RWPE2 (cell line): ENCODE measurements at regions not wholly inside any gene's neighbourhood (a gene's known extent, or its start where the extent isn't known, plus 50 kb on each side); places are given as distances from the start of the nearest gene placed in this dataset.

ENCODE experiments used
- ATAC-seq: fragments of 200-7000 bp; cut with Tn5 transposase; 3 replicates; pipeline ENCODE4 v1.9.1; 2021; ENCODE audit warnings: low read depth
- DNase-seq: peaks from one replicate; pipeline ENCODE4 v3.0.0-alpha.2; 2020; ENCODE audit warnings: low spot score
- H3K27ac ChIP-seq: fragments of 450-650 bp; 2 replicates; pipeline ENCODE4 v1.5.1; 2017; ENCODE audit warnings: mild to moderate bottlenecking; ENCODE audit not compliant: poor library complexity, severe bottlenecking
- H3K27me3 ChIP-seq: fragments of 250-450 bp; sonication (Bioruptor Pico); 2 replicates; pipeline ENCODE4 v1.5.1; 2021; ENCODE audit warnings: mild to moderate bottlenecking, moderate library complexity; ENCODE audit not compliant: insufficient read depth, poor library complexity, severe bottlenecking
- H3K36me3 ChIP-seq: fragments of 250-450 bp; sonication (Bioruptor Pico); 2 replicates; pipeline ENCODE4 v1.5.1; 2020; ENCODE audit warnings: low read depth, mild to moderate bottlenecking, moderate library complexity
- H3K4me1 ChIP-seq: fragments of 250-450 bp; sonication (Bioruptor Pico); 2 replicates; pipeline ENCODE4 v1.5.1; 2021; ENCODE audit warnings: mild to moderate bottlenecking, moderate library complexity; ENCODE audit not compliant: insufficient read depth, poor library complexity, severe bottlenecking
- H3K4me3 ChIP-seq: fragments of 250-450 bp; sonication (Bioruptor Pico); 2 replicates; pipeline ENCODE4 v1.5.1; 2021; ENCODE audit warnings: mild to moderate bottlenecking, moderate library complexity; ENCODE audit not compliant: severe bottlenecking
- H3K9me3 ChIP-seq: fragments of 250-450 bp; sonication (Bioruptor Pico); 2 replicates; pipeline ENCODE4 v1.5.1; 2021; ENCODE audit warnings: mild to moderate bottlenecking, moderate library complexity; ENCODE audit not compliant: severe bottlenecking
- CTCF ChIP-seq: fragments of 450-650 bp; IDR thresholded peaks from one replicate; pipeline ENCODE4 v1.5.1; 2017; ENCODE audit warnings: mild to moderate bottlenecking, moderate library complexity; ENCODE audit not compliant: poor library complexity, severe bottlenecking

GRCh38 chr4:3867403-3868100 is 101.4 kb downstream of the ADRA2C start:
- H3K27ac ChIP-seq, result no peak overlapping the region
- ATAC-seq (no peak), DNase-seq (peak; percentile 38)
- H3K36me3 ChIP-seq, result no peaks in the 10 kb centered on the region
- peaks cover 28% of the 10 kb centered on the region for H3K27me3 ChIP-seq
- H3K4me1 ChIP-seq, result no peaks in the 10 kb centered on the region
- no peaks in the 10 kb centered on the region for H3K9me3 ChIP-seq
- H3K4me3 ChIP-seq, result no peak overlapping the region
- TF ChIP-seq CTCF, result no peak

DNA sequence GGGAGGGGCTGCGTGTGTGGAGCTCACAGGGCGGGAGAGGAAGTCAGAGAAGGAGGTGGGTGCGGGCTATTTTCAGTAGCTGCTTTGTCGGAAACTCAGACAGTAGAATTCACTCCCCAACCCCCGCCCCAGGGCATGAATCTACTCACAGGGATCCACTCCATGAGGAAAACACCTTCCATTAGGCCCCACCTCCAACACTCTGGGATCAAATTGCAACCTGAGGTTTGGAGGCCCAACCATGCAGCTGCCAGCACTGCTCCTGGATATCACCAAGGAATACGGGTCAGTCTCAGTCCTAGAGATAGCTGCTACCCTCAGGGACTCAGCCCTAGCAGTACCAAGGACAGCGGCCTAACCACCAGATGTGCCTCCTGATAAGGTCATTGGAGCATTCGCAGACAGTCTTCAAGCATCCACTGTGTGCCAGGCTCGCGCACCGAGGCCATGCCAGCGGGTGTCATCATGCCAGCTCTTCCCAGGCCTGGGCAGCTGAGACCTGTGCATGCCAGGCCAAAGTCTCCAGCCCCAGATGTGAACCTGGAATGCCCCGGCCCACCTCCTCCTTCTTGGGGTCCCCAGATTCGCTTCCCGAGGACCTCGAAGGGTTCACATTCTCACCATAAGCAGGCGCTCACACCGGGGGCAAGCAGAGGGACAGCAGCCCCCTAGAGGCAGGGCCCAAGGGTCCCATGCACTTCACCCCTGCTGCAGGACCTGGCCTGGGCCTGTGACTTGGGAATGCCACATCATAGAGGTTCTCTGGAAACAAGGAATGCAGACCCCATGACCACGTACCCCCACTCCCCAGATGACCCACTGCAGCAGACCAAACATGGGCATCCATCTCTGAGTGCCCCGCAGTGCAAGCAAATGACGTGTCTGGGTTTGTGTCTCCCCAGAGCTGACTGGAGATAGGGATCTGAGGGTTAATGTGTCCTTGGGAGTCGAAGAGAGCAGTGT is 102.3 kb downstream of the ADRA2C start:
- peak; percentile 51 for DNase-seq
- no peak for ATAC-seq
- H3K27me3 ChIP-seq, result peaks cover 36% of the 10 kb centered on the region
- TF ChIP-seq CTCF, result no peak
- no peaks in the 10 kb centered on the region for H3K4me1 ChIP-seq
- no peaks in the 10 kb centered on the region for H3K36me3 ChIP-seq
- no peaks in the 10 kb centered on the region for H3K9me3 ChIP-seq
- H3K4me3 ChIP-seq, result no peak overlapping the region
- no peak overlapping the region for H3K27ac ChIP-seq

GRCh38 chr4:3869174-3869572 is 103.0 kb downstream of the ADRA2C start:
- H3K4me1 ChIP-seq, result no peaks in the 10 kb centered on the region
- no peak for TF ChIP-seq CTCF
- H3K36me3 ChIP-seq, result no peaks in the 10 kb centered on the region
- no peak overlapping the region for H3K27ac ChIP-seq
- peaks cover 40% of the 10 kb centered on the region for H3K27me3 ChIP-seq
- peak; percentile 26 for DNase-seq
- no peaks in the 10 kb centered on the region for H3K9me3 ChIP-seq
- ATAC-seq, result no peak
- H3K4me3 ChIP-seq, result no peak overlapping the region

GRCh38 chr4:3869661-3870566 is 103.7 kb downstream of the ADRA2C start:
- peak; percentile 30 for DNase-seq
- Histone ChIP-seq H3K4me1 (no peaks in the 10 kb centered on the region), H3K9me3 (no peaks in the 10 kb centered on the region), H3K36me3 (no peaks in the 10 kb centered on the region), H3K27ac (no peak overlapping the region), H3K4me3 (no peak overlapping the region), H3K27me3 (peaks cover 48% of the 10 kb centered on the region)
- no peak for TF ChIP-seq CTCF
- ATAC-seq, result no peak
